ENCODE measurements at regions not wholly inside any gene's neighbourhood (a gene's known extent, or its start where the extent isn't known, plus 50 kb on each side); places are given as distances from the start of the nearest gene placed in this dataset.

GRCh38 chrX:117532339-117532738, 584.3 kb downstream of the KLHL13 start:
- no peak for TF ChIP-seq SP1 (IDR thresholded peaks at IDR 0.05)
- no peak for TF ChIP-seq BHLHE40 (IDR thresholded peaks at IDR 0.05; ENCODE audit: borderline replicate concordance)
- TF ChIP-seq FOXK2 (IDR thresholded peaks at IDR 0.05) = no peak
- TF ChIP-seq TARDBP (IDR thresholded peaks at IDR 0.05) = no peak
- no peak for TF ChIP-seq FOXM1 (IDR thresholded peaks at IDR 0.05; ENCODE audit: borderline replicate concordance)
- TF ChIP-seq FOXA1 (IDR thresholded peaks at IDR 0.05) = no peak

Data from HEK293T (cell line).